Fibroblast of mammary gland (primary cell): ENCODE measurements at regions not wholly inside any gene's neighbourhood (a gene's known extent, or its start where the extent isn't known, plus 50 kb on each side); places are given as distances from the start of the nearest gene placed in this dataset.

ENCODE experiments used
- DNase-seq: peaks from one replicate; pipeline ENCODE4 v3.0.0-alpha.2; 2010; ENCODE audit warnings: low read depth
- H3K4me3 ChIP-seq: 2 replicates; pipeline ENCODE4 v1.5.1; 2011; ENCODE audit warnings: low read depth, mild to moderate bottlenecking, low read length, moderate library complexity; ENCODE audit not compliant: control insufficient read depth
- CTCF ChIP-seq: conservative IDR thresholded peaks from 2 replicates; pipeline ENCODE4 v1.5.1; 2011; ENCODE audit warnings: low read depth, low read length, inconsistent platforms; ENCODE audit not compliant: control insufficient read depth, insufficient read depth

DNA sequence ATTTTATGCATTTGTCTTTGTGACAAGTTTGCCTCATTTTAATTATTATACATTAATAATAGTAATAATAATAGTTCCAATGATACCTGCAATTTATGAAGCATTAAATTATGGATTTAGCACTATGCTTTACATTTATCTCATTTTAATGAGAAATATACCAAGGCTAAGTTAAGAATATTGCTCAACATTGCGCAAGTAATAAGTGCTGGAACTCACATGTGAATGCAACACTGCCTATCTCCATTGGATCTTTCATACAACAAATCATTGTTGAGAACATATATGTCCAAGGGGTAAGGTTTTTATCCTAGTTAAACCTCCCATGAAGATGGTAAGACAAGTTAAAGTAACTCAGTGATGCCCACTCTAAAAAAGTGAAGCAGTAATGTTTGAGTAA lies 703.7 kb upstream of the SOX9 start:
- no peak for TF ChIP-seq CTCF
- no peak for DNase-seq
- H3K4me3 ChIP-seq, result no peak overlapping the region

DNA sequence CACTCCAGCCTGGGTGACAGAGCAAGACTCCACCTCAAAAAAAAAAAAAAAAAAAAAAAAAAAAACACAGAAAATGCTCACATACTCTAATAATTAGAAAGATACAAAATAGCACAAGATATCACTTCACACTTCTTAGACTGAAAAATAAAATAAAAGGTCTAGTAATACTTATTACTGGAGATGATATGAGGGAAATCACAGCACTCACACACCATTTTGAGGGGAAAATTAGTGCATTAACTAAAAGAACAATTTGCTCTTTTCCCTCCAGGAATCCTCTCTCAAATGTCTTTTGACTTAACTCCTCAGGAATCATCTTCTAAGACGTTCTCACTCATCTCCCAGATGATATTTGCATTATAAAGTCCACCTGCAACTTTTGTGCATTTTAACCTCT lies 697.9 kb upstream of the SOX9 start:
- DNase-seq, result no peak
- TF ChIP-seq CTCF, result no peak
- H3K4me3 ChIP-seq, result no peak overlapping the region

DNA sequence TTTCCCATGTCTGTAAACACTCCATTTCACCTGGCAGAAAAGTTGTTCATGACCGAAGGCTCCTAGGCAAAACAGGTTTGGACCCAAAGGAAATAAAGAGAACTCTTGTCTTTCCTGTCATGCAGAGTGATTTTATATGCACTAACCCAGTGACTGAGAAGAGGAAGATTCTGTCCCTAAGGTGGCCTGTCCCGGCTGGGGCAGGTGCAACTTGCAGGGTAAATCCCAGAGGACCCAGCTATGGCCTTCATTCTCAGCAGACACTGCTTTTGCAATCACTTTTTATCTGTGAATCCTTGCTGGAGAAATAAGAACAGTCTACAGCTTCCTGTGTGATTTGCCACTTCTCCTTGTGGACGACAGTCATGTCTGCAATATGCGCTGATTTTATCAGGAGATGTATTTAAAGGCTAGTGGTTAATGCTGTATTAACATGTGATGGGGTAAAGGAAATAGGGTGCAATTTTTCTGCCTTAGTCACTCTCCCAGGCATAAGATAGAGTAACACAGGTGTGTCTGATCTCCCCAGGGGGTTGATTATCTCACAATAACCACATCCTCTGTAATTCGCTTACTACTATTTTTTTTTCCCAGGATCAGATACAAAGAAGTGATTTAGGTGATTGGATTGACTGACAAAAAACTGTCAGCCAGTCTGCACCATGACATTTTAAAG lies 696.8 kb upstream of the SOX9 start:
- TF ChIP-seq CTCF, result no peak
- H3K4me3 ChIP-seq, result no peak overlapping the region
- no peak for DNase-seq

DNA sequence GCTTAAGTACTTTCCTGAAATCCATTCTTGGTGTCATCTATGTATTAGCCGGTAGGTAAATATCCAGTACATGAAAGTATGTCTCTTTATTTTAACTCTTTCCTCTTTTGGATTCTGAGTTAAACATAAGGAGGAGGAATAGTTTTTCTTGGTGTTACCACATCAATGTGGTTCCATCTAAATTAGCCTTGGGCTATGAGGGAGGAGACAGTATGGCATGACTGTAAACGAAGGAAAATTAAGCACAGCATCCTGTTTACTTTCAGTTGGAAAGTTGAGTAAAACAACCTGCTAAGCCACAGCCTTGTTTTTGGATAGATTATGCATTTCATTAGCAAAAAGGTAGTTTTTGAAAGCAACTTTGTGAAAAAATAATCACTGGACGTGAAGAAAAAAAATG lies 693.0 kb upstream of the SOX9 start:
- H3K4me3 ChIP-seq, result no peak overlapping the region
- TF ChIP-seq CTCF, result no peak
- DNase-seq, result no peak

- no peak overlapping the region for H3K4me3 ChIP-seq
- no peak for TF ChIP-seq CTCF
- DNase-seq, result no peak
Measured at GRCh38 chr17:71428897-71429296, 691.9 kb upstream of the SOX9 start.

GRCh38 chr17:71430281-71430680 lies 690.5 kb upstream of the SOX9 start:
- TF ChIP-seq CTCF, result no peak
- H3K4me3 ChIP-seq, result no peak overlapping the region
- DNase-seq, result no peak

- no peak for TF ChIP-seq CTCF
- no peak overlapping the region for H3K4me3 ChIP-seq
- DNase-seq, result no peak
Measured at GRCh38 chr17:71431146-71431545, 689.7 kb upstream of the SOX9 start.
